ENCODE measurements at regions not wholly inside any gene's neighbourhood (a gene's known extent, or its start where the extent isn't known, plus 50 kb on each side); places are given as distances from the start of the nearest gene placed in this dataset.

DNA sequence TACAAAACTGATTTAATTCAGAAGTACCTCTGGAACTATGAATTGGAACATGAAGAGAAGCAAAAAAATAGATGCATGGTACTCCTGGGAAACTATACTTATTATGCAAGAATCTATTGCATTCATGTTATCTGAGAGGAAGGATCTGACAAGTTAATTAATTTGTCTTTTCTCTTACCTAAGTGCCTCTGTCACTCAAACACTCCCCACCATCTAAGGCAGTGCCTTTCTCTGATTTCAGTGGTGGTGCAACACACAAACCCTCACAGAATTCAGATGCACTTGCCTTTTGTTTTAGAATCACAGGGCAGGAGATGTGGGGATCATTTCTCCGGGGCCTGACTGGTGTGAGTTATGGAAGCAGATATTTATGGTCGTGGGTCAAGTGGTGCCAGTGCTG is 52.5 kb upstream of the C9orf72 start:
- no peaks in the 10 kb centered on the region for H3K4me1 ChIP-seq (ENCODE audit: control insufficient read depth, insufficient read depth, low read length)
- no peaks in the 10 kb centered on the region for H3K27me3 ChIP-seq (replicated peaks; ENCODE audit: control insufficient read depth, insufficient read depth, low read length)
- H3K4me3 ChIP-seq (ENCODE audit: low read length), result no peak overlapping the region
- no peak overlapping the region for H3K9ac ChIP-seq (ENCODE audit: low read length)
- H3K36me3 ChIP-seq (ENCODE audit: control insufficient read depth, insufficient read depth, low read length, severe bottlenecking), result no peaks in the 10 kb centered on the region
- DNase-seq (ENCODE audit: low read depth), result no peak
- H3K9me3 ChIP-seq (ENCODE audit: control insufficient read depth, low read length), result peaks cover 4% of the 10 kb centered on the region

GRCh38 chr9:27626244-27627187 is 53.2 kb upstream of the C9orf72 start:
- Histone ChIP-seq H3K4me3 (ENCODE audit: low read length) (no peak overlapping the region), H3K4me1 (ENCODE audit: control insufficient read depth, insufficient read depth, low read length) (no peaks in the 10 kb centered on the region), H3K27me3 (replicated peaks; ENCODE audit: control insufficient read depth, insufficient read depth, low read length) (no peaks in the 10 kb centered on the region), H3K9me3 (ENCODE audit: control insufficient read depth, low read length) (peaks cover 9% of the 10 kb centered on the region), H3K36me3 (ENCODE audit: control insufficient read depth, insufficient read depth, low read length, severe bottlenecking) (no peaks in the 10 kb centered on the region), H3K9ac (ENCODE audit: low read length) (no peak overlapping the region)
- no peak for DNase-seq (ENCODE audit: low read depth)

DNA sequence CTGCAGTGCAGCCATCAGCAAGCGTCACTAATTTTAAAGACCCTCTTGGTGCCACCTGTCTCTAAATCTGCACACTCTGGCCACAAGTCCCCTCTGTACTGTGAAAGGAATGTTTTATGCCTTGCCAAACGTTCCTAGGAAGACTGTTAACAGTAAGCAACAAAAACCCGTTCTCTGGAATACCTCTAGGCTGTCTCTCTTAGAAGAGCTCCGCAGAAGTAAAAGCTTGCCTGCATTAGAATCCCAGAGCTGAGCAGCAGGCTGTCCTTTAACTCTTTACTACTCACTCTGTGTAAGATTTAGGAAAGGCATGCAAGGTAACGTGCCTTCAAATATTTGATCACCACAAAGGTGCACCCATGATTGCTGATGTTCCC is 53.9 kb upstream of the C9orf72 start:
- H3K27me3 ChIP-seq (replicated peaks; ENCODE audit: control insufficient read depth, insufficient read depth, low read length), result peaks cover 2% of the 10 kb centered on the region
- peaks cover 9% of the 10 kb centered on the region for H3K9me3 ChIP-seq (ENCODE audit: control insufficient read depth, low read length)
- no peaks in the 10 kb centered on the region for H3K4me1 ChIP-seq (ENCODE audit: control insufficient read depth, insufficient read depth, low read length)
- H3K9ac ChIP-seq (ENCODE audit: low read length), result no peak overlapping the region
- H3K4me3 ChIP-seq (ENCODE audit: low read length), result no peak overlapping the region
- no peak for DNase-seq (ENCODE audit: low read depth)
- no peaks in the 10 kb centered on the region for H3K36me3 ChIP-seq (ENCODE audit: control insufficient read depth, insufficient read depth, low read length, severe bottlenecking)

- peaks cover 7% of the 10 kb centered on the region for H3K27me3 ChIP-seq (replicated peaks; ENCODE audit: control insufficient read depth, insufficient read depth, low read length)
- H3K4me1 ChIP-seq (ENCODE audit: control insufficient read depth, insufficient read depth, low read length), result no peaks in the 10 kb centered on the region
- no peak overlapping the region for H3K4me3 ChIP-seq (ENCODE audit: low read length)
- peaks cover 9% of the 10 kb centered on the region for H3K9me3 ChIP-seq (ENCODE audit: control insufficient read depth, low read length)
- no peaks in the 10 kb centered on the region for H3K36me3 ChIP-seq (ENCODE audit: control insufficient read depth, insufficient read depth, low read length, severe bottlenecking)
- DNase-seq (ENCODE audit: low read depth), result no peak
- H3K9ac ChIP-seq (ENCODE audit: low read length), result no peak overlapping the region
These were observed 55.0 kb upstream of the C9orf72 start for GRCh38 chr9:27628311-27628710.

GRCh38 chr9:27629425-27629824 is 56.1 kb upstream of the C9orf72 start:
- H3K27me3 ChIP-seq (replicated peaks; ENCODE audit: control insufficient read depth, insufficient read depth, low read length), result peaks cover 7% of the 10 kb centered on the region
- H3K36me3 ChIP-seq (ENCODE audit: control insufficient read depth, insufficient read depth, low read length, severe bottlenecking), result no peaks in the 10 kb centered on the region
- no peak for DNase-seq (ENCODE audit: low read depth)
- H3K9me3 ChIP-seq (ENCODE audit: control insufficient read depth, low read length), result peaks cover 9% of the 10 kb centered on the region
- no peaks in the 10 kb centered on the region for H3K4me1 ChIP-seq (ENCODE audit: control insufficient read depth, insufficient read depth, low read length)
- H3K4me3 ChIP-seq (ENCODE audit: low read length), result no peak overlapping the region
- H3K9ac ChIP-seq (ENCODE audit: low read length), result no peak overlapping the region

DNA sequence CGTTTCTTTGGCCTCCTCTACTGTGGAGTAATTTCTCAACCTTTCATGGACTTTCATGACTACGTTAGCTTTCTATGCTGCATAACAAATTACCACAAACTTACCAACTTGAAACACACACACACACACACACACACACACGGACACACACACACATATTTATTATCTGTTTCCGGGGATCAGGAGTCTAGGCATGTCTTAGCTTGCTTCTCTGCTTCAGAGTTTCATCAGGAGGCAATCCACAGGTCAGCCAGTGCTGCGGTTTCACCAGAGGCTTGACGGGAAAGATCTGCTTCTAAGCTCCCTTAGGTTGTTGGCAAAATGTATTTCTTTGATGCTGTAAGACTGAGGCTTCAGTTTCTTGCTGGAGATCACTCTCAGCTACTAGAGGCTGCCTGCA is 59.0 kb upstream of the C9orf72 start:
- Histone ChIP-seq H3K27me3 (replicated peaks; ENCODE audit: control insufficient read depth, insufficient read depth, low read length) (peaks cover 7% of the 10 kb centered on the region), H3K36me3 (ENCODE audit: control insufficient read depth, insufficient read depth, low read length, severe bottlenecking) (no peaks in the 10 kb centered on the region), H3K4me3 (ENCODE audit: low read length) (no peak overlapping the region), H3K4me1 (ENCODE audit: control insufficient read depth, insufficient read depth, low read length) (no peaks in the 10 kb centered on the region), H3K9ac (ENCODE audit: low read length) (no peak overlapping the region), H3K9me3 (ENCODE audit: control insufficient read depth, low read length) (peaks cover 9% of the 10 kb centered on the region)
- no peak for DNase-seq (ENCODE audit: low read depth)

DNA sequence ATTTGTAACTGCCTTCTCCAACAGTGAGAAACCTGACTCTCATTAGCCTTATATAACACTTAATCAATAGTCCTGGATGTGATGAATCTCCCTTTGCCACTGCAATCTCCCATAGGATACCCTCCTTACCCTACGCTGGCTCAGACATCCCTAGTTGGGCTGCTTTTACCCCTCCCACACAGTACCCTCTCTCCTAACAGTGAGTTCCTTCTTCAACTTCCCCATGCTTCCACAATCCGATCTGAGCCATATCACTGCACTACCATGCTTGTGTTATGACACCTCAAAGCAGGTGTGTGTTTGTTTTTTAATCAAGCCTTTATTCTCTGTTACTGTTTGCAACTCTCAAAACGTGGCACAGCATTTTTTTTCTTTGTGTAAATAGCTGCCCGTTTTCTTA is 60.5 kb upstream of the C9orf72 start:
- peaks cover 7% of the 10 kb centered on the region for H3K27me3 ChIP-seq (replicated peaks; ENCODE audit: control insufficient read depth, insufficient read depth, low read length)
- no peak overlapping the region for H3K4me3 ChIP-seq (ENCODE audit: low read length)
- H3K9me3 ChIP-seq (ENCODE audit: control insufficient read depth, low read length), result peaks cover 9% of the 10 kb centered on the region
- H3K4me1 ChIP-seq (ENCODE audit: control insufficient read depth, insufficient read depth, low read length), result no peaks in the 10 kb centered on the region
- DNase-seq (ENCODE audit: low read depth), result no peak
- H3K9ac ChIP-seq (ENCODE audit: low read length), result no peak overlapping the region
- no peaks in the 10 kb centered on the region for H3K36me3 ChIP-seq (ENCODE audit: control insufficient read depth, insufficient read depth, low read length, severe bottlenecking)

- H3K4me3 ChIP-seq (ENCODE audit: low read length), result no peak overlapping the region
These were observed 61.6 kb upstream of the C9orf72 start for GRCh38 chr9:27634879-27635278.

DNA sequence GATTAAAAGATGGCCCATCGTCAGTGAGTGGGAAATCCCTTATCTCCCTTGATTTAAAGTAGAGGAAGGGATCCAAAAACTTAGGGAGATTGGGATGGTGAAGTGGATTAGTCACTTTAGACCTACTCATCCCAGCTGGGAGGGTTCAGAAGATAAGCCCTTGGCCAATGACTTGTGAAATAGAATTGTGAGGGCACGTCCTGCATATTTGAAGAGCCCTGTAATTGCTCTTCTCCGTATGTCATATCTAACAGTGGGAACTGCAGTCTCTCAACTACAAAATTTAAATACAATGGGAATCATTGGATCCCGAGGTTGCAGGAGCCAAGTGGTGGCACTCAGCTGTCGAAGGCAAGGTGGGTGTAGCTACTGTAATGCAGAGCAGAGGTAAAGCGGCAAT is 65.4 kb upstream of the C9orf72 start:
- Histone ChIP-seq H3K27me3 (replicated peaks; ENCODE audit: control insufficient read depth, insufficient read depth, low read length) (no peaks in the 10 kb centered on the region), H3K36me3 (ENCODE audit: control insufficient read depth, insufficient read depth, low read length, severe bottlenecking) (no peaks in the 10 kb centered on the region), H3K9me3 (ENCODE audit: control insufficient read depth, low read length) (no peaks in the 10 kb centered on the region), H3K9ac (ENCODE audit: low read length) (no peak overlapping the region), H3K4me3 (ENCODE audit: low read length) (no peak overlapping the region), H3K4me1 (ENCODE audit: control insufficient read depth, insufficient read depth, low read length) (no peaks in the 10 kb centered on the region)
- no peak for DNase-seq (ENCODE audit: low read depth)

More at GRCh38 chr9:27634879-27635278, 61.6 kb upstream of the C9orf72 start:
- peaks cover 7% of the 10 kb centered on the region for H3K27me3 ChIP-seq (replicated peaks; ENCODE audit: control insufficient read depth, insufficient read depth, low read length)
- H3K9me3 ChIP-seq (ENCODE audit: control insufficient read depth, low read length), result peaks cover 9% of the 10 kb centered on the region
- H3K36me3 ChIP-seq (ENCODE audit: control insufficient read depth, insufficient read depth, low read length, severe bottlenecking), result no peaks in the 10 kb centered on the region
- no peak for DNase-seq (ENCODE audit: low read depth)
- H3K4me1 ChIP-seq (ENCODE audit: control insufficient read depth, insufficient read depth, low read length), result no peaks in the 10 kb centered on the region
- H3K9ac ChIP-seq (ENCODE audit: low read length), result no peak overlapping the region

DNA sequence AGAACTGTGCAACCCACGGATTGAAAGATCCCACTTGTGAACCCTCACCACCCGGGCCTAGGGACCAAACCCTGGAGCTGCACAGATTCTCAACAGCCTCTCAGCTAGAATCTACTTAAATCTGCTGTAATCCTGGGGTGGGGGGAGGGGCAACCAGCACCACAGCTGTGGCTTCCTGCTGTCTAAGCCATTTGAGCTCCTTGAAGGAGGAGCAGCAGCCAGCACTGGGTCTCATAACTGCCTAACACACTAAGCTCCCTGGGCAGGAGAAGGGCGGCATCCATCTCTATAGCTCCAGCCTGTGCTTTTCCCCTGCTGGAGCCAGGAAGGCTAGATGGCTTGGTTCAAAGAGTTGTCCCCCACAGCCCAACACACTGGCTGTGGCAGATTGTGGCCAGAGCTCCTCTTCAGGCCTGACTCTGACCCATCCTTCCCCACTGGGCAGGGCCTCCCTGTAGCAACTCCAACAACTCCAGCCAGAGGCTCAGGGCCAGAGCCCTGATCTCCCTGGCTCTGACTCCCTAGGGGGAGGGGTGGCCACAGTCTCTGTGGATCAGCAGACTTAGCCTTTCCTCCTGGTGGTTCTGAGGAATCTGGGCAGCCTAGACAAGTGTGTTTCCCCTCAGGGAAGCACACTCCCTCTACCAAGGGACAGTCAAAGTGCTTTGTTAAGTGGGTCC is 72.0 kb upstream of the C9orf72 start:
- Histone ChIP-seq H3K4me1 (ENCODE audit: control insufficient read depth, insufficient read depth, low read length) (no peaks in the 10 kb centered on the region), H3K4me3 (ENCODE audit: low read length) (no peak overlapping the region), H3K27me3 (replicated peaks; ENCODE audit: control insufficient read depth, insufficient read depth, low read length) (peaks cover 4% of the 10 kb centered on the region), H3K9ac (ENCODE audit: low read length) (no peak overlapping the region), H3K9me3 (ENCODE audit: control insufficient read depth, low read length) (no peaks in the 10 kb centered on the region), H3K36me3 (ENCODE audit: control insufficient read depth, insufficient read depth, low read length, severe bottlenecking) (no peaks in the 10 kb centered on the region)
- DNase-seq (ENCODE audit: low read depth), result no peak

DNA sequence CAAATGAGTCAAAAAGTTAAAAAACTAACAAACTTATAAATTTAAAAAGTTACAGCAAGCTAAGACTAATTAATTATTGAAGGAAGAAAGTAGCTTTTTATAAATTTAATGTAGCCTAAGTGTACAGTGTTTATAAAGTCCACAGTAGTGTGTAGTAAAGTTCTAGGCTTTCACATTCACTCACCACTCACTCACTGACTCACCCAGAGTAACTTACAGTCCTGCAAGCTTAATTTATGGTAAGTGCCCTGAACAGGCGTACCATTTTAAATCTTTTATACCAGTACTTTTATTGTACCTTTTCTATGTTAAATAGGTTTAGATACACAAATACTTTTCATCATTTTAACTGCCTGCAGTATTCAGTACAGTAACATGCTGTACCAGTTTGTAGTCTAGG is 80.0 kb upstream of the C9orf72 start:
- Histone ChIP-seq H3K9me3 (ENCODE audit: control insufficient read depth, low read length) (no peaks in the 10 kb centered on the region), H3K9ac (ENCODE audit: low read length) (no peak overlapping the region), H3K36me3 (ENCODE audit: control insufficient read depth, insufficient read depth, low read length, severe bottlenecking) (no peaks in the 10 kb centered on the region)

More for the DNA sequence above, 80.0 kb upstream of the C9orf72 start:
- peaks cover 7% of the 10 kb centered on the region for H3K27me3 ChIP-seq (replicated peaks; ENCODE audit: control insufficient read depth, insufficient read depth, low read length)
- no peaks in the 10 kb centered on the region for H3K4me1 ChIP-seq (ENCODE audit: control insufficient read depth, insufficient read depth, low read length)
- no peak overlapping the region for H3K4me3 ChIP-seq (ENCODE audit: low read length)
- DNase-seq (ENCODE audit: low read depth), result no peak

Data from adipocyte (in vitro differentiated cells).